SK-N-MC (cell line): ENCODE measurements at regions not wholly inside any gene's neighbourhood (a gene's known extent, or its start where the extent isn't known, plus 50 kb on each side); places are given as distances from the start of the nearest gene placed in this dataset.

ENCODE experiments used
- EZH2 ChIP-seq: fragments of 200-600 bp; sonication (generic); IDR thresholded peaks from one replicate; pipeline ENCODE4 v1.6.1; 2017; ENCODE audit warnings: antibody characterized with exemption
- FOXP2 ChIP-seq: optimal IDR thresholded peaks from 2 replicates; pipeline ENCODE3; 2011; ENCODE audit warnings: mild to moderate bottlenecking, moderate library complexity; ENCODE audit not compliant: insufficient read depth; ENCODE audit errors: extremely low read length, control extremely low read depth
- POLR2AphosphoS5 ChIP-seq: IDR thresholded peaks from 2 replicates; pipeline ENCODE4 v1.6.1; 2012; ENCODE audit warnings: mild to moderate bottlenecking, low read depth, low read length, borderline replicate concordance

DNA sequence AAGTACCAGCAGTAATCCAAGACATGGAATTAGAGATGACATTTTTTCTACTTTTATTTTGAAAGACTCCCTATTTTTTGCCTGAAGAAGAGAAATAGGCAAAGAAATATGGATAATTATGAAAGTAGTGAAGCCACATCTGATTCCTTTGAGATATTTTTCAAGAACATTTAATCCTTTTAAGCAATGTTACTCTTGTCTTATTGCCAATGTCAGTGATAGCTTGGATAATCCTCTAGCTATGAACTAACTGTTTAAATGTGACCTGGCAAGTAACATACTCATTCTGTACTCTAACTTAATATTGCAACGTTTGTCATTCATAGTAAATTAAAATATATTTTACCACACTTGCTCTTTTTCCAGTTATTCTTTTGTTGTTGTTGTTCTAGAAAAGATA is 181.3 kb downstream of the VEGFC start:
- TF ChIP-seq POLR2AphosphoS5, result no peak
- no peak for TF ChIP-seq EZH2
- TF ChIP-seq FOXP2, result no peak
